Liver (tissue), 8 donors: ENCODE measurements at regions not wholly inside any gene's neighbourhood (a gene's known extent, or its start where the extent isn't known, plus 50 kb on each side); places are given as distances from the start of the nearest gene placed in this dataset.

Experiments
- DNase-seq: peaks from one replicate; pipeline ENCODE4 v3.0.0-alpha.2; 2017; ENCODE audit warnings: low spot score
- H3K27ac ChIP-seq, 2 donors: one replicate each; pipeline ENCODE4 v1.7.0; 2013; ENCODE audit warnings: inconsistent platforms in 2 of 2, low read length in 2 of 2, control low read depth in 1 of 2, low read depth in 1 of 2, mild to moderate bottlenecking in 1 of 2
- H3K27me3 ChIP-seq, 4 donors: one replicate each; pipeline versions ENCODE4 v1.6.1 to v1.7.0; 2013; ENCODE audit warnings: low read length in 3 of 4, inconsistent platforms in 1 of 4, mild to moderate bottlenecking in 1 of 4, moderate library complexity in 1 of 4; ENCODE audit not compliant: control insufficient read depth in 4 of 4, insufficient read depth in 4 of 4
- H3K36me3 ChIP-seq, 4 donors: one replicate each; pipeline versions ENCODE4 v1.6.1 to v1.7.0; 2013; ENCODE audit warnings: low read length in 3 of 4, mild to moderate bottlenecking in 3 of 4, low read depth in 1 of 4, moderate library complexity in 1 of 4; ENCODE audit not compliant: control insufficient read depth in 4 of 4, insufficient read depth in 3 of 4
- H3K4me1 ChIP-seq, 4 donors: one replicate each; pipeline versions ENCODE4 v1.6.1 to v1.7.0; 2013; ENCODE audit warnings: low read length in 3 of 4, mild to moderate bottlenecking in 3 of 4, moderate library complexity in 1 of 4; ENCODE audit not compliant: control insufficient read depth in 4 of 4, insufficient read depth in 4 of 4
- H3K4me3 ChIP-seq, 3 donors: one replicate each; pipeline versions ENCODE4 v1.6.1 to v1.7.0; 2013; ENCODE audit warnings: low read length in 3 of 3, control low read depth in 1 of 3, low read depth in 1 of 3, mild to moderate bottlenecking in 1 of 3
- H3K9ac ChIP-seq, 2 donors: one replicate each; pipeline ENCODE4 v1.7.0; 2013; ENCODE audit warnings: low read length in 2 of 2, mild to moderate bottlenecking in 2 of 2, moderate library complexity in 2 of 2, control low read depth in 1 of 2, low read depth in 1 of 2
- H3K9me3 ChIP-seq, 4 donors: one replicate each; pipeline versions ENCODE4 v1.6.1 to v1.7.0; 2013; ENCODE audit warnings: low read length in 3 of 4; ENCODE audit not compliant: control insufficient read depth in 4 of 4
- ATF3 ChIP-seq: IDR thresholded peaks from 2 replicates; pipeline ENCODE4 v1.6.1; 2016; ENCODE audit warnings: antibody characterized with exemption
- CTCF ChIP-seq: fragments of 150-350 bp; IDR thresholded peaks from 2 replicates; pipeline ENCODE4 v1.5.1; 2017; ENCODE audit warnings: improper control_type of control experiment, low read depth, low read length; ENCODE audit not compliant: missing input control
- EGR1 ChIP-seq, 2 donors: IDR thresholded peaks; 2 replicates each; pipeline ENCODE4 v1.6.1; 2016 to 2018; ENCODE audit warnings: antibody characterized with exemption in 2 of 2, low read depth in 2 of 2
- FOXA1 ChIP-seq: IDR thresholded peaks from 2 replicates; pipeline ENCODE4 v1.6.1; 2016; ENCODE audit warnings: antibody characterized with exemption
- FOXA2 ChIP-seq: IDR thresholded peaks from 2 replicates; pipeline ENCODE4 v1.6.1; 2016; ENCODE audit warnings: antibody characterized with exemption
- GABPA ChIP-seq, 2 donors: IDR thresholded peaks in 1 of 2; conservative IDR thresholded peaks in 1 of 2; 2 replicates each; pipeline ENCODE4 v1.6.1; 2016; ENCODE audit warnings: antibody characterized with exemption in 2 of 2, mild to moderate bottlenecking in 1 of 2, moderate library complexity in 1 of 2
- HNF4A ChIP-seq, 2 donors: conservative IDR thresholded peaks; 2 replicates each; pipeline ENCODE4 v1.6.1; 2016; ENCODE audit warnings: antibody characterized with exemption in 2 of 2, mild to moderate bottlenecking in 2 of 2
- HNF4G ChIP-seq: IDR thresholded peaks from 2 replicates; pipeline ENCODE4 v1.6.1; 2016; ENCODE audit warnings: antibody characterized with exemption
- JUND ChIP-seq, 2 donors: IDR thresholded peaks; 2 replicates each; pipeline ENCODE4 v1.6.1; 2016; ENCODE audit warnings: antibody characterized with exemption in 2 of 2
- MAX ChIP-seq: IDR thresholded peaks from 2 replicates; pipeline ENCODE4 v1.6.1; 2016; ENCODE audit warnings: antibody characterized with exemption
- NR2F2 ChIP-seq: IDR thresholded peaks from 2 replicates; pipeline ENCODE4 v1.6.1; 2016; ENCODE audit warnings: antibody characterized with exemption
- RAD21 ChIP-seq, 2 donors: IDR thresholded peaks; 2 replicates each; pipeline ENCODE4 v1.6.1; 2016; ENCODE audit warnings: antibody characterized with exemption in 2 of 2, mild to moderate bottlenecking in 2 of 2
- REST ChIP-seq: IDR thresholded peaks from 2 replicates; pipeline ENCODE4 v1.6.1; 2016; ENCODE audit warnings: antibody characterized with exemption, mild to moderate bottlenecking
- RXRA ChIP-seq, 2 donors: IDR thresholded peaks; 2 replicates each; pipeline ENCODE4 v1.6.1; 2017 to 2018; ENCODE audit warnings: antibody characterized with exemption in 2 of 2, mild to moderate bottlenecking in 1 of 2
- SP1 ChIP-seq: IDR thresholded peaks from 2 replicates; pipeline ENCODE4 v1.6.1; 2018; ENCODE audit warnings: antibody characterized with exemption, mild to moderate bottlenecking
- TAF1 ChIP-seq: conservative IDR thresholded peaks from 2 replicates; pipeline ENCODE4 v1.6.1; 2016; ENCODE audit warnings: antibody characterized with exemption, mild to moderate bottlenecking
- YY1 ChIP-seq: IDR thresholded peaks from 2 replicates; pipeline ENCODE4 v1.6.1; 2016; ENCODE audit warnings: antibody characterized with exemption, mild to moderate bottlenecking
- ZBTB33 ChIP-seq: IDR thresholded peaks from 2 replicates; pipeline ENCODE4 v1.6.1; 2016; ENCODE audit warnings: antibody characterized with exemption
- WGBS: extraction: QIAGEN DNeasy Blood & Tissue Kit; methylation state at CpG from one replicate; pipeline ENCODE4 v1.1.7; 2013; 5-methylcytosine and 5-hydroxymethylcytosine counted together
- donor health status: healthy.
- donor health status: healthy.
- donor health status: healthy.
- donor health status: healthy.
- donor health status: healthy.

- Histone ChIP-seq H3K4me3 (no peak overlapping the region), H3K36me3 (no peaks in the 10 kb centered on the region), H3K9me3 (peaks cover 0 to 3% (median 1%) of the 10 kb centered on the region in 4 donors), H3K27ac (no peak overlapping the region), H3K27me3 (peaks cover 0 to 2% (median 0%) of the 10 kb centered on the region in 4 donors), H3K9ac (no peak overlapping the region), H3K4me1 (no peaks in the 10 kb centered on the region)
- TF ChIP-seq GABPA (IDR thresholded peaks at IDR 0.05 in 1 of 2, conservative IDR thresholded peaks at IDR 0.05 in 1 of 2): no peak
- TF ChIP-seq ZBTB33: no peak
- no peak for TF ChIP-seq EGR1 (IDR thresholded peaks at IDR 0.05; ENCODE audit: low read depth in 2 of 2)
- TF ChIP-seq ATF3: no peak
- no peak for TF ChIP-seq REST
- TF ChIP-seq RXRA (IDR thresholded peaks at IDR 0.05): no peak
- no peak for TF ChIP-seq NR2F2
- TF ChIP-seq JUND (IDR thresholded peaks at IDR 0.05): no peak
- no peak for TF ChIP-seq CTCF
- TF ChIP-seq TAF1: no peak
- TF ChIP-seq YY1: no peak
- TF ChIP-seq SP1: no peak
- no peak for TF ChIP-seq FOXA2
- TF ChIP-seq RAD21 (IDR thresholded peaks at IDR 0.05): no peak
- TF ChIP-seq FOXA1: no peak
- no peak for TF ChIP-seq HNF4A (conservative IDR thresholded peaks at IDR 0.05)
- no peak for TF ChIP-seq HNF4G
- TF ChIP-seq MAX: no peak
- WGBS: 76% methylated on average over 1 of the region's 1 CpG
- no peak for DNase-seq
Observed at GRCh38 chr2:66814916-66815315, 380.0 kb downstream of the MEIS1 start.
